H9 (cell line): ENCODE measurements at regions not wholly inside any gene's neighbourhood (a gene's known extent, or its start where the extent isn't known, plus 50 kb on each side); places are given as distances from the start of the nearest gene placed in this dataset.

ENCODE experiments used
- DNase-seq: peaks from one replicate; pipeline ENCODE4 v3.0.0-alpha.2; 2017
- H2AFZ ChIP-seq: one replicate; pipeline ENCODE4 v1.6.1; 2013; ENCODE audit warnings: mild to moderate bottlenecking, low read length, control low read depth, moderate library complexity
- H2AK5ac ChIP-seq: 2 replicates; pipeline ENCODE4 v1.6.1; 2013; ENCODE audit warnings: low read length, control low read depth, mixed read lengths; ENCODE audit not compliant: insufficient read length
- H2BK120ac ChIP-seq: one replicate; pipeline ENCODE4 v1.6.1; 2013; ENCODE audit warnings: low read depth, mild to moderate bottlenecking, low read length, control low read depth, inconsistent platforms; ENCODE audit not compliant: poor library complexity, severe bottlenecking
- H2BK12ac ChIP-seq: 2 replicates; pipeline ENCODE4 v1.6.1; 2013; ENCODE audit warnings: low read length, control low read depth, mixed read lengths, low read depth; ENCODE audit not compliant: insufficient read length
- H2BK15ac ChIP-seq: 2 replicates; pipeline ENCODE4 v1.6.1; 2013; ENCODE audit warnings: low read depth, low read length, control low read depth
- H2BK20ac ChIP-seq: one replicate; pipeline ENCODE4 v1.6.1; 2013; ENCODE audit warnings: low read depth, mild to moderate bottlenecking, low read length, control low read depth, inconsistent platforms; ENCODE audit not compliant: poor library complexity, severe bottlenecking
- H2BK5ac ChIP-seq: 2 replicates; pipeline ENCODE4 v1.6.1; 2013; ENCODE audit warnings: low read length, control low read depth, mixed read lengths; ENCODE audit not compliant: insufficient read length
- H3K14ac ChIP-seq: 2 replicates; pipeline ENCODE4 v1.6.1; 2013; ENCODE audit warnings: low read length, control low read depth; ENCODE audit not compliant: insufficient read depth
- H3K18ac ChIP-seq: 2 replicates; pipeline ENCODE4 v1.6.1; 2013; ENCODE audit warnings: low read depth, mild to moderate bottlenecking, mixed read lengths, low read length, control low read depth; ENCODE audit not compliant: insufficient read length
- H3K23ac ChIP-seq: 2 replicates; pipeline ENCODE4 v1.6.1; 2013; ENCODE audit warnings: low read length, control low read depth, mixed read lengths, low read depth; ENCODE audit not compliant: insufficient read length
- H3K23me2 ChIP-seq: 2 replicates; pipeline ENCODE4 v1.6.1; 2013; ENCODE audit warnings: low read depth, mild to moderate bottlenecking, mixed read lengths, low read length, control low read depth; ENCODE audit not compliant: insufficient read length, poor library complexity, severe bottlenecking
- H3K27ac ChIP-seq: 2 replicates; pipeline ENCODE4 v1.5.1; 2013; ENCODE audit warnings: low read length, control low read depth, mixed read lengths, low read depth; ENCODE audit not compliant: insufficient read length
- H3K27me3 ChIP-seq: 2 replicates; pipeline ENCODE4 v1.6.1; 2013; ENCODE audit warnings: low read length, control low read depth, inconsistent platforms; ENCODE audit not compliant: insufficient read depth
- H3K4ac ChIP-seq: 2 replicates; pipeline ENCODE4 v1.6.1; 2013; ENCODE audit warnings: low read depth, mild to moderate bottlenecking, control low read depth, inconsistent platforms, low read length, moderate library complexity
- H3K4me1 ChIP-seq: 2 replicates; pipeline ENCODE4 v1.6.1; 2013; ENCODE audit warnings: low read length, control low read depth, inconsistent platforms; ENCODE audit not compliant: insufficient read depth
- H3K4me2 ChIP-seq: 2 replicates; pipeline ENCODE4 v1.6.1; 2013; ENCODE audit warnings: low read length, control low read depth, mixed read lengths; ENCODE audit not compliant: insufficient read length, insufficient read depth
- H3K56ac ChIP-seq: 2 replicates; pipeline ENCODE4 v1.6.1; 2013; ENCODE audit warnings: low read depth, mild to moderate bottlenecking, mixed read lengths, low read length, control low read depth; ENCODE audit not compliant: insufficient read length
- H3K79me1 ChIP-seq: 2 replicates; pipeline ENCODE4 v1.6.1; 2013; ENCODE audit warnings: low read depth, mild to moderate bottlenecking, moderate library complexity, low read length, control low read depth, inconsistent platforms; ENCODE audit not compliant: insufficient read depth, poor library complexity, severe bottlenecking
- H3K79me2 ChIP-seq: 2 replicates; pipeline ENCODE4 v1.6.1; 2013; ENCODE audit warnings: low read length, control low read depth, inconsistent platforms; ENCODE audit not compliant: insufficient read depth
- H3K9ac ChIP-seq: 2 replicates; pipeline ENCODE4 v1.6.1; 2013; ENCODE audit warnings: low read length, control low read depth, mixed read lengths; ENCODE audit not compliant: insufficient read length; ENCODE audit errors: extremely low read depth
- H3K9me3 ChIP-seq: one replicate; pipeline ENCODE4 v1.6.1; 2013; ENCODE audit warnings: low read depth, low read length, inconsistent platforms; ENCODE audit not compliant: control insufficient read depth
- H3T11ph ChIP-seq: one replicate; pipeline ENCODE4 v1.6.1; 2013; ENCODE audit warnings: mild to moderate bottlenecking, low read length, control low read depth, inconsistent platforms
- H4K20me1 ChIP-seq: one replicate; pipeline ENCODE4 v1.6.1; 2013; ENCODE audit not compliant: control insufficient read depth, insufficient read length, insufficient read depth
- H4K5ac ChIP-seq: 2 replicates; pipeline ENCODE4 v1.6.1; 2013; ENCODE audit warnings: low read depth, mild to moderate bottlenecking, mixed read lengths, low read length, control low read depth; ENCODE audit not compliant: insufficient read length
- H4K8ac ChIP-seq: replicated peaks from 2 replicates; pipeline ENCODE4 v1.6.1; 2013; ENCODE audit warnings: low read length, control low read depth, mixed read lengths, low read depth; ENCODE audit not compliant: insufficient read length
- H4K91ac ChIP-seq: 2 replicates; pipeline ENCODE4 v1.6.1; 2013; ENCODE audit warnings: low read depth, mild to moderate bottlenecking, moderate library complexity, mixed read lengths, low read length, control low read depth; ENCODE audit not compliant: insufficient read length
- H3K27ac Mint-ChIP-seq, 3 experiments: 2 replicates in 2 of 3; 3 replicates in 1 of 3; pipeline ENCODE4 v1.8.0; 2020 to 2021; ENCODE audit warnings: mixed read lengths in 3 of 3, mild to moderate bottlenecking in 1 of 3, moderate library complexity in 1 of 3
- H3K27me3 Mint-ChIP-seq: 2 replicates; pipeline ENCODE4 v1.8.0; 2021; ENCODE audit warnings: low read depth, mild to moderate bottlenecking, moderate library complexity, mixed read lengths
- H3K36me3 Mint-ChIP-seq, 3 experiments: 2 replicates in 2 of 3; 3 replicates in 1 of 3; pipeline ENCODE4 v1.8.0; 2020 to 2021; ENCODE audit warnings: low read depth in 3 of 3, mixed read lengths in 3 of 3; ENCODE audit not compliant: insufficient read depth in 1 of 3
- H3K4me1 Mint-ChIP-seq, 2 experiments: 2 replicates each; pipeline ENCODE4 v1.8.0; 2020; ENCODE audit warnings: mixed read lengths in 2 of 2
- H3K4me3 Mint-ChIP-seq, 2 experiments: 2 replicates in 1 of 2; 3 replicates in 1 of 2; pipeline ENCODE4 v1.8.0; 2020 to 2021; ENCODE audit warnings: mild to moderate bottlenecking in 2 of 2, mixed read lengths in 2 of 2, moderate library complexity in 1 of 2
- H3K9me3 Mint-ChIP-seq, 2 experiments: 2 replicates in 1 of 2; 3 replicates in 1 of 2; pipeline ENCODE4 v1.8.0; 2020; ENCODE audit warnings: mild to moderate bottlenecking in 2 of 2, mixed read lengths in 2 of 2, moderate library complexity in 1 of 2
- CTCF ChIP-seq: fragments of 200-600 bp; sonication (generic); conservative IDR thresholded peaks from 3 replicates; pipeline ENCODE4 v1.8.0; 2021; ENCODE audit warnings: antibody characterized with exemption, mild to moderate bottlenecking
- WGBS: extraction: QIAGEN DNeasy Blood & Tissue Kit; methylation state at CpG from one replicate; pipeline ENCODE4 v1.1.7; 2013; ENCODE audit warnings: missing lambda C conversion rate, low lambda C conversion rate, mixed read lengths; ENCODE audit not compliant: insufficient read length; ENCODE audit errors: extremely low coverage; 5-methylcytosine and 5-hydroxymethylcytosine counted together

GRCh38 chr5:125704888-125705287 lies 718.3 kb upstream of the GRAMD2B start:
- no peak overlapping the region for H3K14ac ChIP-seq

More at GRCh38 chr5:125704888-125705287, 718.3 kb upstream of the GRAMD2B start:
- H3K9me3 Mint-ChIP-seq, result peaks cover 22 to 24% of the 10 kb centered on the region in 2 experiments
- Histone ChIP-seq H2AFZ (no peak overlapping the region), H3K23ac (no peak overlapping the region), H4K8ac (no peak overlapping the region), H2AK5ac (no peak overlapping the region), H4K91ac (no peak overlapping the region), H3K23me2 (no peaks in the 10 kb centered on the region), H3K9me3 (no peaks in the 10 kb centered on the region), H3K27ac (no peak overlapping the region), H3K4me1 (no peaks in the 10 kb centered on the region; the same call in 1 of the 2 replicates), H3K79me1 (no peaks in the 10 kb centered on the region), H4K20me1 (no peaks in the 10 kb centered on the region), H2BK15ac (no peak overlapping the region), H3K4ac (no peak overlapping the region), H3K56ac (no peak overlapping the region), H2BK12ac (no peak overlapping the region), H2BK120ac (no peak overlapping the region), H3T11ph (no peak overlapping the region), H3K79me2 (no peaks in the 10 kb centered on the region), H3K27me3 (no peaks in the 10 kb centered on the region), H3K4me2 (no peak overlapping the region), H3K18ac (no peak overlapping the region), H2BK5ac (no peak overlapping the region), H3K9ac (no peak overlapping the region), H2BK20ac (no peak overlapping the region), H4K5ac (no peak overlapping the region)
- H3K4me3 Mint-ChIP-seq, result no peak overlapping the region
- no peak overlapping the region for H3K27ac Mint-ChIP-seq
- no peak for TF ChIP-seq CTCF
- H3K27me3 Mint-ChIP-seq, result no peaks in the 10 kb centered on the region
- no CpG with 5 or more reads among the region's 1 CpG for WGBS
- DNase-seq, result no peak
- H3K4me1 Mint-ChIP-seq, result peaks cover 2 to 5% of the 10 kb centered on the region in 2 experiments; a peak in 1 of 4 replicates
- peaks cover 3 to 32% (median 13%) of the 10 kb centered on the region in 3 experiments; a peak in 6 of 7 replicates for H3K36me3 Mint-ChIP-seq
